ENCODE measurements at regions not wholly inside any gene's neighbourhood (a gene's known extent, or its start where the extent isn't known, plus 50 kb on each side); places are given as distances from the start of the nearest gene placed in this dataset.

- TF ChIP-seq CTCF (IDR thresholded peaks at IDR 0.05; ENCODE audit: control insufficient read depth, extremely low read depth, insufficient read depth), result no peak
- DNase-seq (ENCODE audit: low read depth), result no peak
- no peak overlapping the region for H3K4me3 ChIP-seq (ENCODE audit: low read depth, low read length)
These were observed 484.8 kb upstream of the RUNX1 start for GRCh38 chr21:35533893-35534292.

- TF ChIP-seq CTCF (IDR thresholded peaks at IDR 0.05; ENCODE audit: control insufficient read depth, extremely low read depth, insufficient read depth), result no peak
- no peak overlapping the region for H3K4me3 ChIP-seq (ENCODE audit: low read depth, low read length)
- DNase-seq (ENCODE audit: low read depth), result no peak
These were observed 481.7 kb upstream of the RUNX1 start for GRCh38 chr21:35530766-35531165.

GRCh38 chr21:35529171-35529863 is 480.2 kb upstream of the RUNX1 start:
- peak overlapping the region; percentile 26; the same call in 1 of the 2 replicates for H3K4me3 ChIP-seq (ENCODE audit: low read depth, low read length)
- DNase-seq (ENCODE audit: low read depth), result no peak
- no peak for TF ChIP-seq CTCF (IDR thresholded peaks at IDR 0.05; ENCODE audit: control insufficient read depth, extremely low read depth, insufficient read depth)

- H3K4me3 ChIP-seq (ENCODE audit: low read depth, low read length), result no peak overlapping the region
- DNase-seq (ENCODE audit: low read depth), result no peak
- no peak for TF ChIP-seq CTCF (IDR thresholded peaks at IDR 0.05; ENCODE audit: control insufficient read depth, extremely low read depth, insufficient read depth)
These were observed 479.3 kb upstream of the RUNX1 start for GRCh38 chr21:35528116-35529042.

GRCh38 chr21:35527358-35527757 is 478.3 kb upstream of the RUNX1 start:
- DNase-seq (ENCODE audit: low read depth), result no peak
- no peak overlapping the region for H3K4me3 ChIP-seq (ENCODE audit: low read depth, low read length)
- TF ChIP-seq CTCF (IDR thresholded peaks at IDR 0.05; ENCODE audit: control insufficient read depth, extremely low read depth, insufficient read depth), result no peak

- H3K4me3 ChIP-seq (ENCODE audit: low read depth, low read length), result no peak overlapping the region
- no peak for TF ChIP-seq CTCF (IDR thresholded peaks at IDR 0.05; ENCODE audit: control insufficient read depth, extremely low read depth, insufficient read depth)
- no peak for DNase-seq (ENCODE audit: low read depth)
These were observed 476.3 kb upstream of the RUNX1 start for GRCh38 chr21:35525443-35525842.
